IMR-90 (cell line): ENCODE measurements at regions not wholly inside any gene's neighbourhood (a gene's known extent, or its start where the extent isn't known, plus 50 kb on each side); places are given as distances from the start of the nearest gene placed in this dataset.

Experiments
- ATAC-seq: fragments of 200-7000 bp; cut with Tn5 transposase; 2 replicates; pipeline ENCODE4 v1.9.1; 2020; ENCODE audit warnings: low read depth, mild to moderate bottlenecking, moderate library complexity
- BruUV-seq: library from RNA; stranded (reverse); fragments of 400-500 nt; replicated peaks from 2 replicates; lab custom pipeline; 2021; lab: Mats Ljungman, UMichigan
- CTCF ChIA-PET: fragments of 300-600 bp; formaldehyde crosslinking; extraction: SDS; loops from one replicate; lab custom pipeline; 2021; ENCODE audit warnings: antibody characterized with exemption; lab: Yijun Ruan, JAX
- POLR2A ChIA-PET: fragments of 300-600 bp; sonication (Branson Sonifier 250); formaldehyde crosslinking; loops from one replicate; lab custom pipeline; 2022; ENCODE audit warnings: antibody characterized with exemption; ENCODE audit not compliant: unreplicated experiment; lab: Charles Lee
- DNase-seq: peaks from one replicate; pipeline ENCODE4 v3.0.0; 2013
- H2AFZ ChIP-seq: replicated peaks from 2 replicates; pipeline ENCODE3; 2013; ENCODE audit warnings: low read length, mild to moderate bottlenecking; ENCODE audit not compliant: poor library complexity
- H2AK5ac ChIP-seq: 2 replicates; pipeline ENCODE4 v1.6.1; 2013; ENCODE audit warnings: low read depth, low read length, inconsistent platforms
- H2AK9ac ChIP-seq: replicated peaks from 2 replicates; pipeline ENCODE3; 2013; ENCODE audit warnings: mild to moderate bottlenecking, low read depth, low read length, moderate library complexity; ENCODE audit not compliant: poor library complexity
- H2BK120ac ChIP-seq: 2 replicates; pipeline ENCODE4 v1.6.1; 2013; ENCODE audit warnings: low read depth, low read length, inconsistent platforms
- H2BK15ac ChIP-seq: 3 replicates; pipeline ENCODE4 v1.6.1; 2013; ENCODE audit warnings: low read depth, low read length, inconsistent platforms
- H2BK20ac ChIP-seq: 2 replicates; pipeline ENCODE4 v1.6.1; 2013; ENCODE audit warnings: low read depth, mild to moderate bottlenecking, inconsistent platforms, low read length, moderate library complexity
- H2BK5ac ChIP-seq: 2 replicates; pipeline ENCODE4 v1.6.1; 2013; ENCODE audit warnings: mild to moderate bottlenecking, low read depth, low read length, inconsistent platforms; ENCODE audit not compliant: poor library complexity, severe bottlenecking
- H3K14ac ChIP-seq: replicated peaks from 2 replicates; pipeline ENCODE4 v1.6.1; 2013; ENCODE audit warnings: low read depth, low read length, inconsistent platforms
- H3K18ac ChIP-seq: 2 replicates; pipeline ENCODE4 v1.6.1; 2013; ENCODE audit warnings: low read depth, low read length, control low read depth
- H3K23ac ChIP-seq: 2 replicates; pipeline ENCODE4 v1.6.1; 2013; ENCODE audit warnings: low read depth, low read length, inconsistent platforms
- H3K27ac ChIP-seq: 2 replicates; pipeline ENCODE4 v1.5.1; 2013; ENCODE audit warnings: mild to moderate bottlenecking, control low read depth, low read length; ENCODE audit not compliant: insufficient read depth
- H3K27me3 ChIP-seq: 2 replicates; pipeline ENCODE4 v1.6.1; 2013; ENCODE audit warnings: low read length; ENCODE audit not compliant: control insufficient read depth, insufficient read depth
- H3K36me3 ChIP-seq: 2 replicates; pipeline ENCODE4 v1.6.1; 2013; ENCODE audit warnings: low read length, mixed read lengths; ENCODE audit not compliant: control insufficient read depth, insufficient read depth
- H3K4ac ChIP-seq: 2 replicates; pipeline ENCODE4 v1.6.1; 2013; ENCODE audit warnings: low read depth, low read length, inconsistent platforms
- H3K4me1 ChIP-seq: 2 replicates; pipeline ENCODE4 v1.6.1; 2013; ENCODE audit warnings: low read length, mixed read lengths; ENCODE audit not compliant: control insufficient read depth, insufficient read depth
- H3K4me2 ChIP-seq: 2 replicates; pipeline ENCODE4 v1.6.1; 2013; ENCODE audit warnings: low read depth, mild to moderate bottlenecking, control low read depth, low read length, moderate library complexity
- H3K4me3 ChIP-seq: 2 replicates; pipeline ENCODE4 v1.5.1; 2013; ENCODE audit warnings: low read depth, mild to moderate bottlenecking, control low read depth, low read length, moderate library complexity; ENCODE audit not compliant: insufficient read depth
- H3K56ac ChIP-seq: 2 replicates; pipeline ENCODE4 v1.6.1; 2013; ENCODE audit warnings: low read length, inconsistent platforms; ENCODE audit not compliant: insufficient read depth; ENCODE audit errors: extremely low read depth
- H3K79me1 ChIP-seq, 2 experiments: 2 replicates each; pipeline ENCODE4 v1.6.1; 2013; ENCODE audit warnings: low read length in 2 of 2, inconsistent platforms in 1 of 2, low read depth in 1 of 2
- H3K9ac ChIP-seq: 2 replicates; pipeline ENCODE4 v1.6.1; 2013; ENCODE audit warnings: low read depth, low read length, control low read depth
- H3K9me1 ChIP-seq: 2 replicates; pipeline ENCODE4 v1.6.1; 2013; ENCODE audit warnings: low read length, inconsistent platforms; ENCODE audit not compliant: insufficient read depth
- H3K9me3 ChIP-seq: 2 replicates; pipeline ENCODE4 v1.6.1; 2013; ENCODE audit warnings: low read length; ENCODE audit not compliant: control insufficient read depth, insufficient read depth
- H4K20me1 ChIP-seq: 2 replicates; pipeline ENCODE4 v1.6.1; 2013; ENCODE audit warnings: low read length, inconsistent platforms; ENCODE audit not compliant: insufficient read depth
- H4K5ac ChIP-seq: 2 replicates; pipeline ENCODE4 v1.6.1; 2013; ENCODE audit warnings: mild to moderate bottlenecking, low read depth, low read length, control low read depth
- H4K8ac ChIP-seq, 2 experiments: 2 replicates each; pipeline ENCODE4 v1.6.1; 2013; ENCODE audit warnings: low read depth in 2 of 2, low read length in 2 of 2, control low read depth in 1 of 2, inconsistent platforms in 1 of 2
- H4K91ac ChIP-seq: 2 replicates; pipeline ENCODE4 v1.6.1; 2013; ENCODE audit warnings: low read depth, low read length, inconsistent platforms; ENCODE audit not compliant: insufficient read depth
- BHLHE40 ChIP-seq: fragments of 150-350 bp; IDR thresholded peaks from 2 replicates; pipeline ENCODE4 v1.6.1; 2016; ENCODE audit warnings: mild to moderate bottlenecking, low read depth, low read length
- CEBPB ChIP-seq: IDR thresholded peaks from 2 replicates; pipeline ENCODE4 v1.6.1; 2012; ENCODE audit warnings: low read depth, low read length, improper control_type of control experiment
- CHD1 ChIP-seq: IDR thresholded peaks from 2 replicates; pipeline ENCODE4 v1.6.1; 2012; ENCODE audit warnings: low read depth, low read length, improper control_type of control experiment
- FOS ChIP-seq: fragments of 150-350 bp; IDR thresholded peaks from 2 replicates; pipeline ENCODE4 v1.6.1; 2016; ENCODE audit warnings: low read depth, low read length
- MAFK ChIP-seq: IDR thresholded peaks from 2 replicates; pipeline ENCODE4 v1.6.1; 2012; ENCODE audit warnings: low read depth, low read length, improper control_type of control experiment
- MAZ ChIP-seq: IDR thresholded peaks from 2 replicates; pipeline ENCODE4 v1.6.1; 2012; ENCODE audit warnings: low read depth, mild to moderate bottlenecking, low read length, improper control_type of control experiment, moderate library complexity, borderline replicate concordance
- MXI1 ChIP-seq: IDR thresholded peaks from 2 replicates; pipeline ENCODE4 v1.6.1; 2012; ENCODE audit warnings: low read depth, mild to moderate bottlenecking, low read length, moderate library complexity, borderline replicate concordance
- NFE2L2 ChIP-seq: fragments of 150-350 bp; IDR thresholded peaks from 2 replicates; pipeline ENCODE4 v1.6.1; 2016; ENCODE audit warnings: low read depth, mild to moderate bottlenecking, low read length
- POLR2A ChIP-seq: IDR thresholded peaks from 2 replicates; pipeline ENCODE4 v1.6.1; 2012; ENCODE audit warnings: mild to moderate bottlenecking, low read depth, low read length
- RAD21 ChIP-seq: IDR thresholded peaks from 2 replicates; pipeline ENCODE4 v1.6.1; 2012; ENCODE audit warnings: low read length, improper control_type of control experiment
- RCOR1 ChIP-seq: IDR thresholded peaks from 2 replicates; pipeline ENCODE4 v1.6.1; 2012; ENCODE audit warnings: mild to moderate bottlenecking, low read length, improper control_type of control experiment; ENCODE audit not compliant: insufficient replicate concordance
- RFX5 ChIP-seq: IDR thresholded peaks from 2 replicates; pipeline ENCODE4 v1.8.0; 2012; ENCODE audit warnings: low read depth, mild to moderate bottlenecking, low read length, moderate library complexity
- SMC3 ChIP-seq: fragments of 150-350 bp; IDR thresholded peaks from 2 replicates; pipeline ENCODE4 v1.6.1; 2016; ENCODE audit warnings: low read depth, mild to moderate bottlenecking, antibody characterized with exemption, low read length, moderate library complexity
- WGBS, 2 experiments: methylation state at CpG; one replicate each; pipeline versions ENCODE4 v1.1.5 to v1.1.7; 2013; ENCODE audit warnings: missing lambda C conversion rate in 2 of 2; ENCODE audit not compliant: insufficient read length in 1 of 2; ENCODE audit errors: extremely low coverage in 2 of 2; 5-methylcytosine and 5-hydroxymethylcytosine counted together
- dilution Hi-C: fragments of 300-500 bp; cut with HindIII; formaldehyde crosslinking; loops from one replicate; pipeline ENCODE4 v1.14.3; 2018; ENCODE audit warnings: low sequenced_read_pairs; ENCODE audit not compliant: unreplicated experiment
- in situ Hi-C: fragments of 300-500 bp; cut with MboI; formaldehyde crosslinking; loops from 3 replicates; pipeline ENCODE4 v1.14.3; 2019; ENCODE audit warnings: low sequenced_read_pairs, inconsistent platforms, mixed read lengths
- intact Hi-C: fragments of 100-400 bp; cut with micrococcal nuclease; formaldehyde crosslinking; loops from 2 replicates; pipeline ENCODE4 v1.10.0; 2022
- TF ChIP-seq, protein P1 (sequence below): conservative IDR thresholded peaks from 2 replicates; pipeline ENCODE4 v1.5.1; 2012; ENCODE audit warnings: mild to moderate bottlenecking, low read depth, low read length, improper control_type of control experiment
- TF ChIP-seq, protein P2 (sequence below): fragments of 150-350 bp; IDR thresholded peaks from 2 replicates; pipeline ENCODE4 v1.6.1; 2017; ENCODE audit warnings: mild to moderate bottlenecking, antibody characterized with exemption, low read length, low read depth
- TF ChIP-seq, protein P3 (sequence below): fragments of 150-350 bp; IDR thresholded peaks from 2 replicates; pipeline ENCODE4 v1.6.1; 2016; ENCODE audit warnings: low read depth, mild to moderate bottlenecking, low read length, moderate library complexity, borderline replicate concordance

DNA sequence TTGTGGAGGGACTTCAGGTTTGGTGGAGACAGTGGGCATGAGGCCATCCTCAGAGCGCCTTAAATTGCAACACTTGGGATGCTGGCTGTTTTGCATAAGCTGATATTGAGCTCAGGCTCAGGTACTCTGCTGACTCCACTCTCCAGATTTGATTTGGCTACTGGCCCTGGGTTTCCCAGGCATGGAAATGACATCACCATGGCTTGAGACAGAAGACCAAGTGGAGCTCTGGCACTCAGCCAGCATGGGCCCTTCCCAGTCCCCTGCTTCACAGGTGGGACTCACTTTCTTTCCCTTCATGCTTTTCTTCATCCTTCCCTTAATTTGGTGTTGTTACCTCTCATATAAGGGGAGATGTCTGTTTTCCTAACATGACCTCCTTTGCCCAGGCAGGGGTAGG is 72.0 kb upstream of the IL12B start:
- WGBS, 2 experiments: no CpG with 5 or more reads among the region's 1 CpG
- no TSS peak for BruUV-seq

More for the DNA sequence above, 72.0 kb upstream of the IL12B start:
- Histone ChIP-seq H4K5ac (no peak overlapping the region), H3K9me1 (no peaks in the 10 kb centered on the region), H4K8ac (no peak overlapping the region), H2BK5ac (no peak overlapping the region), H3K27me3 (peaks cover 18% of the 10 kb centered on the region), H2AFZ (no peak overlapping the region), H2BK120ac (no peak overlapping the region), H2AK5ac (no peak overlapping the region), H3K4me3 (no peak overlapping the region), H4K20me1 (no peaks in the 10 kb centered on the region), H3K18ac (no peak overlapping the region), H3K4me1 (no peaks in the 10 kb centered on the region), H3K14ac (no peak overlapping the region), H3K23ac (no peak overlapping the region), H3K9me3 (no peaks in the 10 kb centered on the region), H3K9ac (no peak overlapping the region), H3K36me3 (no peaks in the 10 kb centered on the region), H3K4me2 (no peak overlapping the region), H3K56ac (no peak overlapping the region), H3K79me1 (no peaks in the 10 kb centered on the region), H4K91ac (no peak overlapping the region), H2BK15ac (no peak overlapping the region), H2AK9ac (no peak overlapping the region), H2BK20ac (no peak overlapping the region), H3K27ac (no peak overlapping the region), H3K4ac (no peak overlapping the region)
- ChIA-PET POLR2A (no interaction called here), CTCF (no interaction called here)
- ATAC-seq (no peak), DNase-seq (no peak)
- intact Hi-C loops (no loop called here), in situ Hi-C loops (no loop called here), dilution Hi-C loops (no loop called here)
- TF ChIP-seq CEBPB (no peak), CHD1 (no peak), POLR2A (no peak), FOS (no peak), SMC3 (no peak), MXI1 (no peak), MAFK (no peak), RFX5 (no peak), RCOR1 (no peak), MAZ (no peak), RAD21 (no peak), NFE2L2 (no peak), BHLHE40 (no peak)
- TF ChIP-seq, protein P1, sequence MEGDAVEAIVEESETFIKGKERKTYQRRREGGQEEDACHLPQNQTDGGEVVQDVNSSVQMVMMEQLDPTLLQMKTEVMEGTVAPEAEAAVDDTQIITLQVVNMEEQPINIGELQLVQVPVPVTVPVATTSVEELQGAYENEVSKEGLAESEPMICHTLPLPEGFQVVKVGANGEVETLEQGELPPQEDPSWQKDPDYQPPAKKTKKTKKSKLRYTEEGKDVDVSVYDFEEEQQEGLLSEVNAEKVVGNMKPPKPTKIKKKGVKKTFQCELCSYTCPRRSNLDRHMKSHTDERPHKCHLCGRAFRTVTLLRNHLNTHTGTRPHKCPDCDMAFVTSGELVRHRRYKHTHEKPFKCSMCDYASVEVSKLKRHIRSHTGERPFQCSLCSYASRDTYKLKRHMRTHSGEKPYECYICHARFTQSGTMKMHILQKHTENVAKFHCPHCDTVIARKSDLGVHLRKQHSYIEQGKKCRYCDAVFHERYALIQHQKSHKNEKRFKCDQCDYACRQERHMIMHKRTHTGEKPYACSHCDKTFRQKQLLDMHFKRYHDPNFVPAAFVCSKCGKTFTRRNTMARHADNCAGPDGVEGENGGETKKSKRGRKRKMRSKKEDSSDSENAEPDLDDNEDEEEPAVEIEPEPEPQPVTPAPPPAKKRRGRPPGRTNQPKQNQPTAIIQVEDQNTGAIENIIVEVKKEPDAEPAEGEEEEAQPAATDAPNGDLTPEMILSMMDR: no peak
- TF ChIP-seq, protein P2, sequence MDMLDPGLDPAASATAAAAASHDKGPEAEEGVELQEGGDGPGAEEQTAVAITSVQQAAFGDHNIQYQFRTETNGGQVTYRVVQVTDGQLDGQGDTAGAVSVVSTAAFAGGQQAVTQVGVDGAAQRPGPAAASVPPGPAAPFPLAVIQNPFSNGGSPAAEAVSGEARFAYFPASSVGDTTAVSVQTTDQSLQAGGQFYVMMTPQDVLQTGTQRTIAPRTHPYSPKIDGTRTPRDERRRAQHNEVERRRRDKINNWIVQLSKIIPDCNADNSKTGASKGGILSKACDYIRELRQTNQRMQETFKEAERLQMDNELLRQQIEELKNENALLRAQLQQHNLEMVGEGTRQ: no peak
- TF ChIP-seq, protein P3, sequence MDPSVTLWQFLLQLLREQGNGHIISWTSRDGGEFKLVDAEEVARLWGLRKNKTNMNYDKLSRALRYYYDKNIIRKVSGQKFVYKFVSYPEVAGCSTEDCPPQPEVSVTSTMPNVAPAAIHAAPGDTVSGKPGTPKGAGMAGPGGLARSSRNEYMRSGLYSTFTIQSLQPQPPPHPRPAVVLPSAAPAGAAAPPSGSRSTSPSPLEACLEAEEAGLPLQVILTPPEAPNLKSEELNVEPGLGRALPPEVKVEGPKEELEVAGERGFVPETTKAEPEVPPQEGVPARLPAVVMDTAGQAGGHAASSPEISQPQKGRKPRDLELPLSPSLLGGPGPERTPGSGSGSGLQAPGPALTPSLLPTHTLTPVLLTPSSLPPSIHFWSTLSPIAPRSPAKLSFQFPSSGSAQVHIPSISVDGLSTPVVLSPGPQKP: no peak
